A172 (cell line): ENCODE measurements at regions not wholly inside any gene's neighbourhood (a gene's known extent, or its start where the extent isn't known, plus 50 kb on each side); places are given as distances from the start of the nearest gene placed in this dataset.
A peak's percentile ranks its signal among the peaks of the same experiment; 100 is the strongest.

Experiments used
- DNase-seq: peaks from one replicate; pipeline ENCODE4 v3.0.0-alpha.2; 2015; ENCODE audit warnings: low spot score

DNA sequence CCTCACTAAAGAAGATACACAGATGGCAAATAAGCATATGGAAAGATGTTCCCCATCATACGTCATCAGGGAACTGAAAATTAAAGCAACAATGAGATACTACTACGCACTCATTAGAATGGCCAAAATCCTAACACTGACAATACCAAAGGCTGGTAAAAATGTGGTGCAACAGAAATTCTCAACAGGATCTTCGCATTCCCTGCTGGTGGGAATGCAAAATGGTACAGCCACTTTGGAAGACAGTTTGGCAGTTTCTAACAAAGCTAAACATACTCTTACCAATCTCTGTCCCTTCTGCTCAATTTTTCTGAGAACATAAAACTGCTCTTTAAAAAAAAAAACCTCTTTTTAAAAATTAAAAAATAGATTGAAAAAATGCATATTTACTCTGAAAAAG is 300.2 kb downstream of the FBXW7 start:
- DNase-seq: no peak

DNA sequence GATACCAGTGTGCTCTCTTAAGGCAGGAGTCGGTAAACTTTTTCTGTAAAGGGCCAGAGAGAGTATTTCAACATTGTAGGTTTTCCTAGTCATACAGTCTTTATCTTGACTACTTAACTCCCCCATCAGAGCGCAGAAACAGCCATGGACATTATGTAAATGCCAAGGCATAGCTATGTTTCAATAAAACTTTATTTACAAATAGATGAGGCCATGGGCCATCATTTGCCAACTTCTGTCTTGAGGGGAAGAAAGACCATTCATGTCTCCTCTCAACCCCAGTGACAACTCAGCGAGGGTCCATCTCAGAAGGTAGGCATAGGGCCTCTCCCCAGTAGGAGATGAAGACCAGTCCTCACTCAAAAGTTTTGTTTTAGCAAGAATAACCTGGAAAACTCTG is 301.3 kb downstream of the FBXW7 start:
- no peak for DNase-seq

DNA sequence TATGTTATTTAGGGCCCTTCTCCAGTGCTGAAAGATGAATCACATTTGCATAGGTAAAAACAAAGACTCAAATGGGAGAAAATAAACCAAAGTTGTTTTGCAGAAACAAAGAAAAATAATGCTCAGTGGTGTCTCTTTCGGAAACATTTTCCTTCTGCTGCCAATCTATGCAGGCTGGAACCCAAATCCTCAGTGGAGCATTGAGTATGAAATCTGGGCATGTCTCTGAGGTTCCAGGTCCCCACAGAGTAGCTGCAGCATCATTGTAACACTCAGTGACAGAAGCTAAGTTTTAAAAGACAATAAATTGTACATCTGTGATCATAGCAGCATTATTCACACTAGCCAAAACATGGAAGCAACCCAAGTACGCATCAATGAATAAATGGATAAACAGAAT is 303.6 kb downstream of the FBXW7 start:
- DNase-seq: no peak

DNA sequence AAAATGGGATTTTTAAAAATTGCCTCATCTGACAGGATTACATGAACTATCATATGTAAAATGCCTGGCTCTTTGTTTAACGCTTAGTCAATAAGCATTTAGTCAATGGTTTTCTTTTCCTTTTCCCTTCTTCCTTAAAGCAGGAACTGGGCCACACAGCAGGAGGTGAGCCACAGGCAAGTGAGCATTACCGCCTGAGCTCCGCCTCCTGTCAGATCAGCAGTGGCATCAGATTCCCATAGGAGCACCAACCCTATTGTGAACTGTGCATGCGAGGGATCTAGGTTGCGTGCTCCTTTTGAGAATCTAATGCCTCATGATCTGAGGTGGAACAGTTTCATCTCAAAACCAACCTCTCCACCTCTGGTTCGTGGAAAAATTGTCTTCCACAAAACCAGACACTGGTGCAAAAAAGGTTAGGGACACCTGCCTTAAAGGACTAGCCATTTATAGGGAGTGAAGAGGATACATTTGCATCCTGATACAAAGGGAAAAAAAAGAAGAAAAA is 306.1 kb downstream of the FBXW7 start:
- no peak for DNase-seq

DNA sequence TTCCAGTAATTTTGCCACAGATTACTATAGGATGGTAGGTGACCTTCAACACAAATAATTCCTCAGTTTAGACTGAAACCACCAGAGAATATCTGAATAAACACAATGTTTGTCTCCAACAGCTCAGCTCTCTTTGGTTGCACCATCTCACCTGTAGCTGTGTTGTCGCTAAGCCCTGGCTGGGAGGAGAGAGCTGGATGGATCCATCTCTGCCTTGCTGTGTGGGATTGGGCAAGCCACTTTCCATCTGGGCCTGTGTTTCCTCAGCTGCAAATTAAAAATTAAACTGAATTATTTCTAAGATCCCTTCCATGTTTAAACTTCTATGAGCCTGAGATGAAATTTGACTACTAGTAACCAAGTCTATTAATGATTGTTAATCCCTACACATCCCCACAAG is 310.2 kb downstream of the FBXW7 start:
- no peak for DNase-seq

DNA sequence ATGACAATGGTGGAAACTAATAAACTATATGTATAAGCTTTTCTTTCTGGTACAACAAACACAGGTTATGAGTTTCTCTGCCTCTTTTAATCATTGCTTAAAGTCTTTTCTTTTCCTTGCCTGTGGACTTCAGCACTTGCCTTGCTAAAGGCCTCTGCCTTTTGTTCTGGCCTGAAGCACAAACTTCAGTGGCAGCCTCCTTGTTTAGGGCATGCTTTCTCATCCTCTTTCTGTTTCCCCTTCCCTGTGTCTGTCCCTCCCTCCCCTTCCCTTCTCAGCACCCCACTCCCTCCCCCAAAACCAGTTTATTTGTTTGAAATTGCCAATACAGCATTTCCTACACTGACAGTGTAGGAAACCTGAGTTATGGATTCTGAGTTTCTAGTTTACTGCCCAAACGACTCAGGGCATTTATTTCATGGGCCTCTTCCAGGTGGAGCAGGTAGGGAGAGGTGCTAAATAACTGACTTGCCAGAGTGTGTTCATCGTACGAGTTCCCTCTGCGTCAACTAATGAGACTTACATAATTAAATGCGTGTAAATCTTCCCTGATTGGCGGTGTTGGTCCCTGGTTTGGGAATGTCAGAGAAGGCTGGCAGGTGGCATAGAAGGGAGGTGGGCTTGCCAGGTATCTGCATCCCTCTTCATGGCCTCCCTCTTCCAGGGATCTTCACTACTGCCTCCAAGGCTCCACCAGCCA is 311.0 kb downstream of the FBXW7 start:
- DNase-seq: no peak

DNA sequence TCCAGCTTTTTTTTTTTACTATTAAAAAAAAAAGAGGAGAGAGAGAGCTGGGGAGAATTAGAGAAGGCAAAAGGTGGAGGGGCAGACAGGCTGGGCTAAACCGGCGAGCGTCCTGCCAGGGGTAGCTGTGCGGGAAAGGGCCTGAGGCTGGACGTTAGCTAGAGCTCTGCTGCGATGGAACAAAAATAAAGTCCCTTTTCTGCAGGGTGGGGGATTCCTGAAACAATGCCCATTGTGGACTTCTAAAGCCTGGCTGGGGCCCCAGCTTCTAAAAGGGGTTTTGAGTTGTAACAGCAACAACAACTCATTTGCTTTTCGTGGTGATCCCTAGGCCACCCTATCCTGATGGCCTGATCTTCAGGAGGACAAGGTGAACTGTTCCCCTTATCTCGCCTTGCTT is 311.7 kb downstream of the FBXW7 start:
- no peak for DNase-seq

DNA sequence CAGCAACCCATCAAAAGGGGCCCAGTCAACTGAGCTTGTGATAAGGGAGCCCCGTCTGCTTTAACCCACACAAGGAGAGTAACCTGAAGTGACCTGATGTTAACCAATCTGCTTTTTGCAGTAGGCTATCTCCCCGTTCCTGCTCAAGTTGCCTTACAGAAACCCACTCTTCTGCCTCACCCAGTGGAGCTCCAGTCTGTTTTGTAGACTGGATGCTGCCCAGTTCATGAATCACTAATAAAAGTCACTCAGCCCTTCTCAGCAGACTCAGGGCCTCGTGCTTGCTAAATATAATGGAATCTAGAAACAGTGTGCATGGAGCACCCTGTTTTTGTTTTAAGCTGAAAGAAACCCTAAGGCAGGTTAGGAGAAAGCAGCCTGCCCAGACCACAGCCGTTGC is 312.3 kb downstream of the FBXW7 start:
- no peak for DNase-seq

DNA sequence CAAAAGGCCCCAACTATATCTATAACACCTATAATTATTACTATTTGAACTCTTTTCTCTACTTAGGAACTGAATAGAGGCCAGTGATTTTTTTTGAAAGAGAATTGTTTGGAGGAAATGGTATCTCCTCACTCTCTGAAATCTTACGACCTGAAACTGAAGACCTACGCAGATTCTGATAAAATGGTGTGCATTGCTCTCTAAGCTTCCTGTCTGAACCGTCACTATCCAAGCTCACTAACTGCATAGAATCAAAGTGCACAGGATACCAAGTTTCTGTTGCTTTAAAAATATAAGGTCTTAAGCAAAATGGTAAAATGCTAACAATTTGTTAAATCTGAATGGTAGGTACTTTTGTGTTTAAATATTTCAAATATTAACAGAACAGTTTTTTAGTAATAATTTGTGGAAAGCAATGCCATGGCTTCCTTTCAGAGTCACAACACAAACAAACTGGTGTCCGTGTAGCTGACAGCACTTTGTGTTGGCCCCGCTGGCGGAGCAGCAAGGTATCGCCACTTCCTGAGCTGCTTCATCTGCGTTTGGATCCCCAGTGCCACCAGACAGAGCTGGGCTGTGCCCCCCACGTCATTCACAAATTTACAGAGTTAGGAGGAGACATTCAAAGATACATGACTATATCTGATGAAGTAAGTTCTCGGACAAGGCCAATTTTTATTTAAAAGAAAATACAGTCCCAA is 313.9 kb downstream of the FBXW7 start:
- DNase-seq: no peak

DNA sequence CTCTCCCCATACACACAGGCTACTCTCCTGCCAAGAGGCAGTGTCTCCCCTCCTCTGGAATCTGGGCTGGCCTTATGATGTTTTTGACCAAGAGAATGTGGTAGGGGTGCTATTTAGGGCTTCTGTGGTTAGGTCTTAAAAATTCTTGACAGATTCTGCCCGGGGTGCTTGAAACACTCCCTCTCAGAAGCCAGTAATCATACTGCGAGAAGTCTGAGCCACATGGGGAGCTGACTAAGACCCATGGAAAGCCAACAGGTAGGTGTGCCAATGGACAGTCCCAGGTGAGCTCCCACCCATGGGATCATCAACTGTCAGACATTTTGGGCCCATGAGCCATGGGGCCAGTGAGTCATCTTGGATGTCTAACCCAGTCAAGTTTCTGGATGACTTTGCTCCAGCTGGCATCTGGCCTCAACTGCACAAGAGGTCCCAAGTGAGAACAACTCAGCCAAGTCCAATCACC is 315.7 kb downstream of the FBXW7 start:
- DNase-seq: peak; percentile 76

DNA sequence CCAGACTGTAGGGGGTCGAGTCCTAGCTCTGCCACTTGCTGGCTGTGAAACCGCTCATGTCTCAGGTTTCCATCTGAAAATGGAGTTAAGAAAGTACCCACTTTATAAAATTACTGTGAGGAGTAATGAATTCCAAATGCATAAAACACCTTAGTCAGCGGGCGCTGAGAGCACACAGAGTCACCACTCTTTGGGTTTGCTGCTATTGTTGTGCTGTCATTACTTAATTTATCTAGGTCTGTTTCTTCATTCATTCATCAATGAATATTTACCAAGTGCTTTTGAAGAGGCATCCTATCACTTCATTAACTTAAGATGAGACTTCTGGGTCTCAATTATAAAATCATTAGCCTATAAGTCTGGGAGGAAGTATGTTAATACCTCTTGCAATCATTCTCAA is 317.3 kb downstream of the FBXW7 start:
- DNase-seq: no peak

DNA sequence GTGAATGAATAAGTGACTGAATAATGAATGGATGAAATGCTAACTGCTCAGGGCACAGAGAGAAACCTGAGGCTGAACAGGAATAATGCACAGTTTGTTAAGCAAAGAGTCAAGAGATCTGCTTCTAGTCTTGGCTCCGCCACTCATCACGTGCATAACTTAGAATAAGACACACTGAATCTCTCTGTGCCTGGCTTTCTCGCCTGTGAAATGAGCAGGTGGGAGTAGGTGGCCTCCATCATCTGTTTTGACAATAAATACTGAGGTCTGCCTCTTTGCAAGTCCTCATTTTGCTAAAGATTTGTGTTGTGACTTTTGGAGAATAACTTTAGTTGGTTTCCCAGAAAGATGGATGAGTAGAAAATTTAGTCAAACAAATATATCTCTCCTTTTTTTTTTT is 318.0 kb downstream of the FBXW7 start:
- DNase-seq: no peak

DNA sequence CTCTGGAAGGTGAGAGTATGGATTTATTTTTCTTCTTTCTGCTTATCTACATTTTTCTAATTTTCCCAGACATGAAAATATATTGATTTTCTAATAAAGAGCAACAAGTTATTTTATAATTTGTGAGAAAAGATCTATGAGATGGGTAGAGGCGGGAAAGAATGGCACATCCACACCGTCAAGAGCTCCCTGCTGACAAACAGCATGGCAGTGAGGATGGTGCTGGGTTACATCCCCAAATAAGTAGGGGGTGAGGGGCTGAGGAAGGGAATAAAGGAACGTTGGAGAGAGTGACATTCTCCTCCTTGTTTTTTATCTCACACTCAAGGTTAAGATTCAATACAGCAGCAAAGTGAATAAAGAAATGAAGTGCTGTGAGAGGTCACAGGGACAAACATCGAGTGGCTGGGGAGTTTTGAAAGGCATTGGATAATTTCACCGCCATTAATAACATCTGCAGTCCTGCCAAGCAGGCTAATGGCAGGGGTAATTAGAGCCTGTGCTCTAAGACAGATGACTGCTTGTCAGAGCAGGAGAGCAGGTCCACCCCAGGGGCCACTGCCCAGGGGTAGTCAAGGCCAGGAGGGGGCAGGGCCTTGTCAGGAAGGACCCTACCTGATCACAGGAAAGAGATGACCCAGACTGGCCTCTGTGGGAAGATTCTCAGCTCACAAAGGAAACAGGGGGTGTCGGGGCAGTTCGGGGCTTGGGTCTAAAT is 323.8 kb downstream of the FBXW7 start:
- no peak for DNase-seq

DNA sequence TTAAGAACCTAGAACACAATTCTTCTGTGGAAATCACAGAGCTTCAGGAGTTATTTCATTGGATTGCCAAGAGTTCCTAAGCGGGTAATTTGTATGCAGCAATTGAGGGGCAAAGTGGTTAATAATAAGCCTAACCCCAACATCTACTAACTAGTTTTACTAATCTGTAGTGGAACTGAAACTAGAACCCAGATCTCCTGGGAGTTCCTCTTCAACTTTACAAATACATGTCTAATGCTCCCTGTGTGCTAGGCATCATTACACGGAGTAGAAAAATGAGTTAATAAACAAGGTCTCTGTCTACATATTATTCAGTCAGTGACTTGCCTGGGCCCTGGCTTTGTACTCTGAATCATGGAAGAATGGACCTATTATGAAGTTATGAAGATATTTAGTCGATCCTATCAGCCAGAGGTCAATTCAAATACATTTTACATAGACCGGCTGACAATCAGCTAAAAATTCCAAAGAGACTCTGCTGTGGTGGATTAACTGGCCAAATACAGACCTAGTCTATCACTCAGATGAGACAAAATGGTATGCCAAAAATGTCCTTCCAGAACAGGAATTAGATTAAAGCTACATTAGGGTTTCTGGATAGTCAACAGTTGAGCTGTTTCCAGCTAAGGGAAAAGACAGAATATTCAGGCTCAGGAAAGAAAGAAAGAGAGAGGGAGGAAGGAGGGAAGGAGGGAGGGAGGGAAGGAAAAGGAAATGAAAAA is 326.0 kb downstream of the FBXW7 start:
- no peak for DNase-seq

DNA sequence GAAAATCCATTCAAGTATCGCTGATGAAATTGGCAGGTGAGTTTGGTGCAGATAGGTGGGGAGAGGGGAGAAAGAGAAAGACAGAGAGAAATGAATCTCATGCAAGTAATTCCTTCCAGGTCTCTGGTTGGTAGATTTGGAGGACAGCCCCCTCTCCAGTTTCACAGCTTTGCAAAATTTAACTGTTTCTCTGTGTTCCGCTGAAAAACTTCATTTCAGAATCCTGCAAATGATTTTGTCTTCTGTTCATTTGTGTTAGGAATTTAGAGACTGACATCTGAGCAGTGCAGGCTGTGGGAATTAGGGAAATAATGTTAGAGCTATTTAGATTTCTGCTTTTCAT is 328.5 kb downstream of the FBXW7 start:
- DNase-seq: no peak

DNA sequence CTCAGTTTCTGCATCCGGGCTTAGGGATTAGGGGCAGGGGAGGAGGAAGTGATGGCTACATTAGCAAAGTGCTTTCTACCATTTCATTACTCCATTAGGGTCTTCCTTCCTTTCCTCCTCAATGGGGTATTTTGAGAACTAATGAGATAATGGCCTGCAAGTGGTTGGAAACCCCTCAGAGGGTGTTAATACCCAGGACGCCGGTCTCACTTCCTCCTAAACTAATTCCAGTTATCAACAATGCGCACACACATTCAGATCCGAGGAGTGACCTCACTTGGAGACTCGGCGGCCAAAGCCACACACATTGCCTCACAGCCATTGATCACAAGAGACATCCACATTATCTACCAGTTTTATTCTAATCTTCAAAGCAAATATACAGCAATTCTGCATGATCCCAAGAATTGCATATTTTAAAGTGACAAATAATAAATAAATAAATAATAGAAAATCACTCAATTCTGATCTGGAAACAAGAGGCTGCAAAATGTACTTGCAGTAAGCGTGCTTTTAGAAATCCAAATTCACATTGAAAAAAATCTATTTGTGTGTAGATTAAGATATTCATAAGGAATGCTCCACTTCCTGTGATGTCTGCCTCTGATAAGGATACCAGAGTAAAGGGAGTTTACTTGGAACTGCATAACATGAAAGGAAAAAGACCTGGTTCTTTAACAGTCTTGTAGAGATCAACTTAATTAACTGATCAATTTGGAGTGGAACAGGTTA is 329.1 kb downstream of the FBXW7 start:
- DNase-seq: no peak

DNA sequence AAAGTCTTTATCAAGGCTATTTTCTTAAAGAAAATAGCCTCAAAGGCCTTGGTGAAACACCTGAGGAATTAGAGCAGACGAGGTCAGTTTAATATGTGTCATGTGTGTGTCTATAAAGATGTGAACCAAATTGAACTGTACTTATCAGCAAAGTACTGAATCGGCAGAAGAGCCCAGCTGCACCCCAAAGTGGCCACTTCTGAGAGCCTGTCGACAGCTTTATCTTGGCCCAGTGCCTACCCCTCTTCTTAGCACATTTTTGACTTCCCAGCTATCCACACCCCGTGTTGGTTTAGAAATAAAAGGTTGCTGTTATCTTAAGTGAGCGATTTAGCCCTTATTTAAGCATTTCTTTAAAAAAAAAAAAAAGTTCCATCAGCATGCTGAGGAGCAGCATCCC is 329.7 kb downstream of the FBXW7 start:
- no peak for DNase-seq

DNA sequence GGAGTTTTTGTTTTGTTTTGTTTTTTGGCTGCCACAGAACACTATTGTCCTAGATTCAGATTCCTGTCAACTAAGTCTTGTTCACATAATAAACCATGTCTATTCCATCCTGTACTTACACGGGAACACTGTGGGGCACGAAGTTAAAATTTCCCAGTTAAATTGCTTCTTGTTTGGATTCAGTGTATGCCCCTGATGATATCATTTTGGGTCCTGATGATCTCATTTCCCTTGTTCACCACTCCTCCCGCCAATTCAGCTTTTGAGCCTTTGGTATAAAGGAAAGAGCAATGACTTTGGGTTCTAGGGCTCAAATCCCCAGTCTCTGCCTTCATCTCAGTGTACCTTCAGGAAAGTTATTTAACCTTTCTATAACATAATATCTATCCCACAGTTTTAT is 333.5 kb downstream of the FBXW7 start:
- DNase-seq: no peak

DNA sequence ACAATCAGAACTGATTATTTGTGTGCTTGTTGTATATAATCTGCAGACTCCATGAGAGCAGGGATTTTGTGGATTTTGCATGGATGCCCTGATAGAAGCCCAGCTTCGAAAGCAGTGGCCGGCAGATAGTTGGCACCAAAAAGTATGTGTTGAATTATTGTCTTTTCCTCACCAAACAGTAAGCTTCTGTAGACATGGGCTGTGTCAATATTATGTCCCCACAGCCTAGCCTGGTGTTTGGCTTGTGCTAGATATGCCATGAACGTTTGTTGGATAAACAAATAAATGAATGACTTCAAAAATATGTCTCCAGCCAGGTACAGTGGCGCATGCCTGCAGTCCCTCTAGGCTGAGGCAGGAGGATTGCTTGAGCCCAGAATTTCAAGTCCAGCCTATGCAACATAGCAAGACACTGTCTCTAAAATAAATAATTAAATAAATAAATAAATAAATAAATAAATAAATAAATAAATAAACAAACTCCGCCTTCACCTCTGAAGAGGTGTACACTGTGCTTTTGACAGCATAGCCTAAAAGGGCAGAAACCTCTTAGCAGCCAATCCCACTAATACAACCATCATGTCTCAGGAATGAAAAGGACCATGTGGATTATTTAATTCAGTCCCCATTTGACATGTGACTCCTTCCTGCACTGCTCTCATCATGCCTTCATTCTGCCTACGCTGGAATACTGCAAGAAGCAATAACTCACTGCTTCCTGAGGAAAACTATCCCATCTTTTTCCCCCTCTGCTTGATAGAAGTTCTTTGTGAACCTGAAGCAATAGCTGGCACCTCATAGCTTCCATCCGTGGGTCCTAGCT is 335.2 kb downstream of the FBXW7 start:
- no peak for DNase-seq

DNA sequence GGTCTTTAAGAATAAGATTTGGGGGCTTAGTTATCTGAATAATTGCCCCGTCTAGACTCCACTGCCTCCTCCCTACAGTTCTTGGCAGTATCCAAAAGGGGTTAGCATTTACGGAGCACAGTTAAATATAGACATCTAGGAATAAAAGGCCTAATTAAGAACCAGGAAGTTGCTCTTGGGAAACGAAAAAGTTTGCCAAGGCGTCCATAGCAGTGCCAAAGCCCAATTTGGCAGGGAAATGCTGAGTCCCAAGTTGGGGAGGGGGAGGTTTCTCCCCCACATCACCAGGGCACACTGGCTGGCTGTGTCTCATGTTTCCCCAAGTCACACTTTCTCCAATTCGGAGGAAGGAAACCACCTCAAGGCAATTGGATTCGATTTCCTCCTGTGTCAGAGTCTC is 338.7 kb downstream of the FBXW7 start:
- DNase-seq: no peak

DNA sequence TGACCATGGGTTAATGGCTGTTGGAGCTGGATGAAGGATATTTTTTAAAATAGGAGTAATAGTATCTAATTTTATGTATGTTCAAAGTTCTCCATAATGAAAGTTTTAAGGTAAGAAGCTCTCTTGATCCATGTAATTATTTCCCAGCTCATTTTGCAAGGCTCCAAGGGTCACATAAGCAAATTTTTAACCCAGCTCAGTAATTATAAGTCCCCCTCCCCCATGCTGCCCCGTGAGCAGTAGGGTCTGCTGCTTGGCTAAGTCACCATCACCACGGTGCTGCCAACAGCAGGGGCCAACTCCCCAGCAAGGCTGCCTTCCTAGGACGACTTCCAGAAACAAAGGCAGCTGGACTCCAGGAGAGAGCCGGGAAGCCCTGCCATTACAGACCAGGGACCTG is 340.0 kb downstream of the FBXW7 start:
- DNase-seq: no peak
